GM12873 (cell line): ENCODE measurements at regions not wholly inside any gene's neighbourhood (a gene's known extent, or its start where the extent isn't known, plus 50 kb on each side); places are given as distances from the start of the nearest gene placed in this dataset.

Experiments
- TF ChIP-seq, protein P1 (sequence below): IDR thresholded peaks from 2 replicates; pipeline ENCODE4 v1.5.1; 2012; ENCODE audit warnings: low read depth, mild to moderate bottlenecking, moderate library complexity, low read length, control low read depth; ENCODE audit not compliant: insufficient read depth; ENCODE audit errors: missing control alignments

DNA sequence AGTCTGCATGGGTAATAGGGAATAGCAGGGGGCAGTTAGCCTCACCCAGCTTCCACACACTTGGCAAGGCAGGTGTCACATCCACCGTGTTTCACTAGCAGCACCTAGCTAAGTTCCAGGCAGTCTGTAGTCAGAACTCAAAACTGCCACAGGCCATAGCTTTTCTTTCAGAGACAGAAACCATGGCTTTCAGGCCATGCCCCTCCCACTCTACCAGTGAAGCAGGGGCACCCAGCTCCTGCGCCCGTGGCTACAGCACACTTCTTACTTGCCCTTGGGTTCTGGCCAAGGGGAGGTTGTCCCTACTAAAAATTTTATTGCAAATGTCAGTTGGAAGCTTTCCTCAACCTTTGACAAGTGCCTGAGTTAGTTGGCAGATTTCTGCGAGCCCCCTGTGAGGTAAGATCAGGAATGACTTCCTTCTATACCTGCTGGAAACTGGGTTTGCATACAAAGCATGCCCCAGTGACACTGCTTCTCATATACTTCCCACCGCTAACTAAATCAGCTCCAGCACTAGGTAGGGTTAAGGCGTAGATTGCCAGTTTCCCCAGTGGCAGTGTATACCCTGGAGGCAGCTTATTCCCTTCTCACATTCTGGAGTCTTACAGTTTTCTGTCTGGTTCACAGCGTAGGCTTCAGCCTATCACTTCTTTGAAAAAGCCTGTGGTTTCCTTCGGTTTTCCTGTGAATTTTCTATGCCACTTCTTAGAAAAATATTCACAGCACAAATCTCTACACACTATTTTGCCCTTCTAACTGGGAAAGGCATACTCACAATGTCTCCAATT lies 139.0 kb upstream of the LUZP2 start:
- TF ChIP-seq, protein P1, sequence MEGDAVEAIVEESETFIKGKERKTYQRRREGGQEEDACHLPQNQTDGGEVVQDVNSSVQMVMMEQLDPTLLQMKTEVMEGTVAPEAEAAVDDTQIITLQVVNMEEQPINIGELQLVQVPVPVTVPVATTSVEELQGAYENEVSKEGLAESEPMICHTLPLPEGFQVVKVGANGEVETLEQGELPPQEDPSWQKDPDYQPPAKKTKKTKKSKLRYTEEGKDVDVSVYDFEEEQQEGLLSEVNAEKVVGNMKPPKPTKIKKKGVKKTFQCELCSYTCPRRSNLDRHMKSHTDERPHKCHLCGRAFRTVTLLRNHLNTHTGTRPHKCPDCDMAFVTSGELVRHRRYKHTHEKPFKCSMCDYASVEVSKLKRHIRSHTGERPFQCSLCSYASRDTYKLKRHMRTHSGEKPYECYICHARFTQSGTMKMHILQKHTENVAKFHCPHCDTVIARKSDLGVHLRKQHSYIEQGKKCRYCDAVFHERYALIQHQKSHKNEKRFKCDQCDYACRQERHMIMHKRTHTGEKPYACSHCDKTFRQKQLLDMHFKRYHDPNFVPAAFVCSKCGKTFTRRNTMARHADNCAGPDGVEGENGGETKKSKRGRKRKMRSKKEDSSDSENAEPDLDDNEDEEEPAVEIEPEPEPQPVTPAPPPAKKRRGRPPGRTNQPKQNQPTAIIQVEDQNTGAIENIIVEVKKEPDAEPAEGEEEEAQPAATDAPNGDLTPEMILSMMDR, result no peak

DNA sequence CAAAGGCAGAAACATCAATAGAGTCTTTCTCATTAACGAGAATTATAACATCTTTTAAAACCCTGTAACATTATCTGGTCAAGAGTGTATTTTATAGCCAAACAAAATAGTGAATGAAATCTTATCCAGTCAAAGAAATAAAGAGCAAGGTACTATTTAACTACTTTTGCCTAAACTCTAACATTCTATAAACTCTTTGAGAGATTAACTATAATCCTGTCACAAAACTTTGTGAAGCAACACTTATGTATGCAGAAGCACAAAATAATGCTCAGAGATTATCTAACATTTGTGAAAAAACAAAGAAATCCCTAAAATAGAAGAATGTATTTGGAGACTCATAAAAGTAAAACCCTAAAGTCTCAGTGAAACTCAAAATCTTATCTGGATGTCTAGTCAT lies 124.4 kb upstream of the LUZP2 start:
- TF ChIP-seq, protein P1, result no peak

DNA sequence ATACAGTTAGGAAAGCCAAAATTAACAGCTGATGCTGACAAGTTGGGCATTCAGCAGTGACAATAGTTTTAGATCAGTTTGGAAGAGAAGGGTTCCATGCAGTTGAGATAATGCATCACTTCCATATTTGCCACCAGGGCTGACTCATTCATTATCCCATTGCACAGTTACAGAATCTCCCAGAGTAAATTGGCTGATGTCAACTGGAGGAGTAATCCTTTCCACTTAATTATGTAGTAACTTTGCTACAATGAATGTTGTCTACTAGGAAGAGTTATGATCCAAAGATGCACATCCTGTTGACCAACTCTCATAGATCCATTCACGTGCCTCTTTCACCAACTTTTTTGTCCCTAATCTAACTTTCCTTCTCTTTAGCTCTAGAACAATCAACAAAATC lies 123.3 kb upstream of the LUZP2 start:
- TF ChIP-seq, protein P1, result no peak

DNA sequence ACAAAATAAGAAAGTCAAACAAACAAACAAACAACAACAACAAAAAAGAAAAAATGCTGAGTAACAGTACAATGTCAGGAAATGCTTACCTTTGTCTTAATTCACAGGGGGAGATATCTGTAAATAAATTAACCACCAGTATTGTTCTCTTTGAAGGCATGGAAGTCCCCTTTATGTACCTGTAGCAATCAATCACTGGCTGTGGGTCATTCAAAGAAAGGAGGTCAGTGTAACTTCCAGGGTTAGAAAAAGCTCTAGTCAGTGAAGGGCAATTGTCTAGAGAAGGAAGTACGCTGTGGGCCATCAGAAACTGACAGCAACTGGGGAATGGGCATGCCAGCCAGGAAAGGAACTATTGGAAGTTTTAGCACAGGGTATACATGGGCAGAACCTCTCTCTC lies 121.5 kb upstream of the LUZP2 start:
- TF ChIP-seq, protein P1, result no peak

DNA sequence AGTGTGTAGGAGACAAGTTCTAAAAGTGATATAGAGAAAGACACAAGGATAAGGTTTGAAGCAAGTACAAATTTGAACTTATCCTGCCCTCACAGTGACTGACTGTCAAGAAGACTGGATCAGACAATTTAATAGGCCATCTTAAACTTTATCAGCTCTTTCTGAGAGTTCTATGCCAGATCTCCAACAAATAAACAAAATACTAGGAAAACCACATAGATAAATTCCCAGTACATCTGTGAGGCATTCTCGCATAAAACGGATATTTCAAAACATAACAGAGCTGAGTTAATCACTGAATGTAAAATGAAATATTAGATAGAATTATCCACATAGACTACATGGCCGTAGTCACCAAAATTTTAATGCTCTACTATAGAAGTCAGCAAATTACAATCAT lies 120.9 kb upstream of the LUZP2 start:
- TF ChIP-seq, protein P1, result no peak

DNA sequence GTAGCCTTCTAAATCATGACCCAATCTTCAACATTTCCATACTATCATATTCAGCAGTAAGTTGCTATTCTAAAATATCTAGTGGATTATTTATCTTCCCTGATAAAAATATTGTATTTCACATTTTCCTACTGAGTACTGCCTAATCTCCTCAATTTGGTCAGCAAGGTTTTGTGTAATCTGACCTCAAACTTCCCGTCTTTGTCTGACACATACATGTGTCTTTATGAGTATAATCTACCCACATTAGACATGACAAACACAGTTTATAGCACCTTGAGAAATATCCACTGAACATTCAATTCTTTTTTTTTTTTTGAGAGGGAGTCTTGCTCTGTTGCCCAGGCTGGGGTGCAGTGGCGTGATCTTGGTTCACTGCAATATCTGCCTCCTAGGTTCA lies 113.7 kb upstream of the LUZP2 start:
- TF ChIP-seq, protein P1, result no peak

DNA sequence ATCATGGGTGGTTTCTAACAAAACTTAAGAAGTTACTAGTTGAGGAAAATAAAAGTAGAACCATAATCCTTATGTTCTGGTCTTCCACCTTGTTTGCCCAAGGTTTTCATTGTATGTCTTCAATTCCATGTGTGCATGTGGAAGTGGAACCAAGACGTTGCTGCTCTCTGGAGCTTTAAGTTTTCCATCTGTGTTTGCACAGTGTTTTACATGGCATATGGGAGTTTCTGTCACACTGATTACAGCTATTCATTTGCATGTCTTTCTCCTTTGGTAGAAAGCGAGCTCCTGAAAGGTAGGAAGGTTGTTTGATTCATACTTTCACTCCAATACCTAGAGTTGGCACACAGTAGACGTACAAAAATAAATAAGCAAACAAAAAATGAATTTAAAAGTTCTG lies 112.6 kb upstream of the LUZP2 start:
- TF ChIP-seq, protein P1, result no peak
